ENCODE measurements at regions not wholly inside any gene's neighbourhood (a gene's known extent, or its start where the extent isn't known, plus 50 kb on each side); places are given as distances from the start of the nearest gene placed in this dataset.

GRCh38 chr18:43812627-43813026 is 535.3 kb upstream of the SYT4 start:
- TF ChIP-seq CTCF (IDR thresholded peaks at IDR 0.05; ENCODE audit: insufficient read depth, low read length) = no peak
- no peak for TF ChIP-seq REST (IDR thresholded peaks at IDR 0.05; ENCODE audit: insufficient replicate concordance, low read depth)
- TF ChIP-seq POLR2AphosphoS5 (IDR thresholded peaks at IDR 0.05; ENCODE audit: low read depth) = no peak
- no peak for TF ChIP-seq GABPA (IDR thresholded peaks at IDR 0.05; ENCODE audit: low read depth)

Data from HL-60 (cell line).